ENCODE measurements at regions not wholly inside any gene's neighbourhood (a gene's known extent, or its start where the extent isn't known, plus 50 kb on each side); places are given as distances from the start of the nearest gene placed in this dataset.

- no peaks in the 10 kb centered on the region for H3K27me3 ChIP-seq
- no peak overlapping the region for H3K4me3 ChIP-seq
- DNase-seq (ENCODE audit: low spot score in 2 of 2) = no peak
- no peaks in the 10 kb centered on the region for H3K4me1 ChIP-seq
- 98 to 99% methylated on average over 2 of the region's 2 CpGs for WGBS, 2 donors
- no peaks in the 10 kb centered on the region for H3K36me3 ChIP-seq
- TF ChIP-seq POLR2A (IDR thresholded peaks at IDR 0.05) = no peak
- no peak for TF ChIP-seq EP300 (IDR thresholded peaks at IDR 0.05)
- TF ChIP-seq CTCF (IDR thresholded peaks at IDR 0.05) = no peak
- no peak overlapping the region for H3K27ac ChIP-seq
- no peaks in the 10 kb centered on the region for H3K9me3 ChIP-seq
These were observed 176.4 kb downstream of the PPP1R3A start for GRCh38 chr7:113742377-113742776.

GRCh38 chr7:113731571-113731970 lies 187.2 kb downstream of the PPP1R3A start:
- Histone ChIP-seq H3K36me3 (no peaks in the 10 kb centered on the region), H3K27ac (no peak overlapping the region), H3K9me3 (no peaks in the 10 kb centered on the region), H3K27me3 (no peaks in the 10 kb centered on the region), H3K4me1 (no peaks in the 10 kb centered on the region), H3K4me3 (no peak overlapping the region)
- no peak for TF ChIP-seq EP300 (IDR thresholded peaks at IDR 0.05)
- no peak for TF ChIP-seq POLR2A (IDR thresholded peaks at IDR 0.05)
- TF ChIP-seq CTCF (IDR thresholded peaks at IDR 0.05) = no peak
- 42% methylated on average over 3 of the region's 3 CpGs for WGBS, 2 donors
- no peak for DNase-seq (ENCODE audit: low spot score in 2 of 2)

GRCh38 chr7:113730309-113730955 lies 188.4 kb downstream of the PPP1R3A start:
- H3K27ac ChIP-seq = no peak overlapping the region
- no peak for TF ChIP-seq CTCF (IDR thresholded peaks at IDR 0.05)
- TF ChIP-seq EP300 (IDR thresholded peaks at IDR 0.05) = no peak
- TF ChIP-seq POLR2A (IDR thresholded peaks at IDR 0.05) = no peak

GRCh38 chr7:113727486-113727885 lies 191.3 kb downstream of the PPP1R3A start:
- H3K36me3 ChIP-seq = no peaks in the 10 kb centered on the region
- no peak overlapping the region for H3K4me3 ChIP-seq
- H3K27ac ChIP-seq = no peak overlapping the region
- no peaks in the 10 kb centered on the region for H3K27me3 ChIP-seq
- TF ChIP-seq EP300 (IDR thresholded peaks at IDR 0.05) (no peak), POLR2A (IDR thresholded peaks at IDR 0.05) (no peak), CTCF (IDR thresholded peaks at IDR 0.05) (no peak)
- 70 to 81% methylated on average over 3 of the region's 3 CpGs for WGBS, 2 donors
- H3K4me1 ChIP-seq = no peaks in the 10 kb centered on the region
- DNase-seq (ENCODE audit: low spot score in 2 of 2) = no peak
- no peaks in the 10 kb centered on the region for H3K9me3 ChIP-seq

More at GRCh38 chr7:113730309-113730955, 188.4 kb downstream of the PPP1R3A start:
- H3K27me3 ChIP-seq = no peaks in the 10 kb centered on the region
- no peak for DNase-seq (ENCODE audit: low spot score in 2 of 2)
- no peaks in the 10 kb centered on the region for H3K9me3 ChIP-seq
- no peaks in the 10 kb centered on the region for H3K36me3 ChIP-seq
- 60 to 70% methylated on average over 1 of the region's 1 CpG for WGBS, 2 donors
- no peaks in the 10 kb centered on the region for H3K4me1 ChIP-seq
- no peak overlapping the region for H3K4me3 ChIP-seq

GRCh38 chr7:113722006-113722405 lies 196.8 kb downstream of the PPP1R3A start:
- Histone ChIP-seq H3K4me3 (no peak overlapping the region), H3K27me3 (no peaks in the 10 kb centered on the region), H3K9me3 (no peaks in the 10 kb centered on the region), H3K36me3 (no peaks in the 10 kb centered on the region), H3K4me1 (peaks cover 0 to 4% (median 0%) of the 10 kb centered on the region in 4 donors), H3K27ac (no peak overlapping the region)
- TF ChIP-seq CTCF (IDR thresholded peaks at IDR 0.05) (no peak), POLR2A (IDR thresholded peaks at IDR 0.05) (no peak), EP300 (IDR thresholded peaks at IDR 0.05) (no peak)
- no peak for DNase-seq (ENCODE audit: low spot score in 2 of 2)
- WGBS, 2 donors = 70 to 81% methylated on average over 2 of the region's 2 CpGs
